ENCODE measurements at regions not wholly inside any gene's neighbourhood (a gene's known extent, or its start where the extent isn't known, plus 50 kb on each side); places are given as distances from the start of the nearest gene placed in this dataset.

DNA sequence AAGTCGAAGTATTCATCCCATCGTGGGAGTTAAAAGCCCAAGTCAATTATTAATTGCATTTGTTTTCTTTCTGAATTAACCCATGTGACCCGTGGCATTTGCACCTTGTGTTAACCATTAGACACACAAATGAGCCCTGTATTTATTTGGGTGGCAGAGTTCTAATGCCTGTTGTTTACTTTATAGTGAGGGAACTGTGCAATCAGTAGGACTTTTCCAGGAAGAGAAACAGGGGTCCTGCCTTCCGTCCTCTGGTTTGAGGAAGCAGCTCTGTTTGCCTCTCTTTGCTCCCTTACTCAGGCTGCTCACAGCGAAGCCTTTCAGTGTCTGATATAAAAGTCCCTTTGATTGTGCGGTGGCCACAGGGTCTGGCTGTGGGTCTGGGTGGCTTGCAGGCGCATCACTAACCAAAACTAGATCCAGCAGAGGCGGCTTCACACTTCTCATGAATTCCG is 263.6 kb downstream of the PTTG2 start (continued):
- TF ChIP-seq ZNF615 (CRISPR knock-in tag; IDR thresholded peaks at IDR 0.05; ENCODE audit: borderline replicate concordance) = no peak
- TF ChIP-seq MEF2D (CRISPR knock-in tag; IDR thresholded peaks at IDR 0.05) = no peak
- TF ChIP-seq POLR2AphosphoS2 (IDR thresholded peaks at IDR 0.05; ENCODE audit: low read depth, low read length) = no peak
- TF ChIP-seq MIXL1 (CRISPR knock-in tag; IDR thresholded peaks at IDR 0.05) = peak; percentile 78
- TF ChIP-seq ZNF674 (CRISPR knock-in tag; IDR thresholded peaks at IDR 0.05; ENCODE audit: low read depth) = no peak
- TF ChIP-seq, protein P1, sequence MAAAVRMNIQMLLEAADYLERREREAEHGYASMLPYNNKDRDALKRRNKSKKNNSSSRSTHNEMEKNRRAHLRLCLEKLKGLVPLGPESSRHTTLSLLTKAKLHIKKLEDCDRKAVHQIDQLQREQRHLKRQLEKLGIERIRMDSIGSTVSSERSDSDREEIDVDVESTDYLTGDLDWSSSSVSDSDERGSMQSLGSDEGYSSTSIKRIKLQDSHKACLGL (CRISPR knock-in tag; IDR thresholded peaks at IDR 0.05) = no peak
- TF ChIP-seq, protein P2, sequence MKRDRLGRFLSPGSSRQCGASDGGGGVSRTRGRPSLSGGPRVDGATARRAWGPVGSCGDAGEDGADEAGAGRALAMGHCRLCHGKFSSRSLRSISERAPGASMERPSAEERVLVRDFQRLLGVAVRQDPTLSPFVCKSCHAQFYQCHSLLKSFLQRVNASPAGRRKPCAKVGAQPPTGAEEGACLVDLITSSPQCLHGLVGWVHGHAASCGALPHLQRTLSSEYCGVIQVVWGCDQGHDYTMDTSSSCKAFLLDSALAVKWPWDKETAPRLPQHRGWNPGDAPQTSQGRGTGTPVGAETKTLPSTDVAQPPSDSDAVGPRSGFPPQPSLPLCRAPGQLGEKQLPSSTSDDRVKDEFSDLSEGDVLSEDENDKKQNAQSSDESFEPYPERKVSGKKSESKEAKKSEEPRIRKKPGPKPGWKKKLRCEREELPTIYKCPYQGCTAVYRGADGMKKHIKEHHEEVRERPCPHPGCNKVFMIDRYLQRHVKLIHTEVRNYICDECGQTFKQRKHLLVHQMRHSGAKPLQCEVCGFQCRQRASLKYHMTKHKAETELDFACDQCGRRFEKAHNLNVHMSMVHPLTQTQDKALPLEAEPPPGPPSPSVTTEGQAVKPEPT (CRISPR knock-in tag; IDR thresholded peaks at IDR 0.05; ENCODE audit: low read depth) = 0 out of 2 replicates have a peak, but pooled peaks have one; percentile 21
- peak; percentile 90 for TF ChIP-seq TBX2 (CRISPR knock-in tag; IDR thresholded peaks at IDR 0.05; ENCODE audit: borderline replicate concordance)
- peak; percentile 62 for TF ChIP-seq PITX1 (CRISPR knock-in tag; IDR thresholded peaks at IDR 0.05)
- TF ChIP-seq YY1 (IDR thresholded peaks at IDR 0.05; ENCODE audit: insufficient read depth, insufficient replicate concordance, low read depth, low read length) = peak; percentile 7
- TF ChIP-seq, protein P3, sequence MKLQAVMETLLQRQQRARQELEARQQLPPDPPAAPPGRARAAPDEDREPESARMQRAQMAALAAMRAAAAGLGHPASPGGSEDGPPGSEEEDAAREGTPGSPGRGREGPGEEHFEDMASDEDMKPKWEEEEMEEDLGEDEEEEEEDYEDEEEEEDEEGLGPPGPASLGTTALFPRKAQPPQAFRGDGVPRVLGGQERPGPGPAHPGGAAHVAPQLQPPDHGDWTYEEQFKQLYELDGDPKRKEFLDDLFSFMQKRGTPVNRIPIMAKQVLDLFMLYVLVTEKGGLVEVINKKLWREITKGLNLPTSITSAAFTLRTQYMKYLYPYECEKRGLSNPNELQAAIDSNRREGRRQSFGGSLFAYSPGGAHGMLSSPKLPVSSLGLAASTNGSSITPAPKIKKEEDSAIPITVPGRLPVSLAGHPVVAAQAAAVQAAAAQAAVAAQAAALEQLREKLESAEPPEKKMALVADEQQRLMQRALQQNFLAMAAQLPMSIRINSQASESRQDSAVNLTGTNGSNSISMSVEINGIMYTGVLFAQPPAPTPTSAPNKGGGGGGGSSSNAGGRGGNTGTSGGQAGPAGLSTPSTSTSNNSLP (IDR thresholded peaks at IDR 0.05; ENCODE audit: low read depth, low read length) = peak; percentile 57
- TF ChIP-seq, protein P4, sequence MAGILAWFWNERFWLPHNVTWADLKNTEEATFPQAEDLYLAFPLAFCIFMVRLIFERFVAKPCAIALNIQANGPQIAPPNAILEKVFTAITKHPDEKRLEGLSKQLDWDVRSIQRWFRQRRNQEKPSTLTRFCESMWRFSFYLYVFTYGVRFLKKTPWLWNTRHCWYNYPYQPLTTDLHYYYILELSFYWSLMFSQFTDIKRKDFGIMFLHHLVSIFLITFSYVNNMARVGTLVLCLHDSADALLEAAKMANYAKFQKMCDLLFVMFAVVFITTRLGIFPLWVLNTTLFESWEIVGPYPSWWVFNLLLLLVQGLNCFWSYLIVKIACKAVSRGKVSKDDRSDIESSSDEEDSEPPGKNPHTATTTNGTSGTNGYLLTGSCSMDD (CRISPR knock-in tag; IDR thresholded peaks at IDR 0.05) = no peak
- TF ChIP-seq NFRKB (IDR thresholded peaks at IDR 0.05) = no peak
- 0 out of 2 replicates have a peak, but pooled peaks have one; percentile 49 for TF ChIP-seq HNRNPUL1 (IDR thresholded peaks at IDR 0.05; ENCODE audit: low read depth, low read length)
- no peak for TF ChIP-seq ZNF775 (CRISPR knock-in tag; IDR thresholded peaks at IDR 0.05; ENCODE audit: borderline replicate concordance)
- TF ChIP-seq SAP130 (CRISPR knock-in tag; IDR thresholded peaks at IDR 0.05; ENCODE audit: low read depth) = peak; percentile 56
- no peak for TF ChIP-seq GABPB1 (CRISPR knock-in tag; IDR thresholded peaks at IDR 0.05)
- peak; percentile 74 for TF ChIP-seq GATAD2A (CRISPR knock-in tag; IDR thresholded peaks at IDR 0.05)
- no peak for TF ChIP-seq ZFP90 (CRISPR knock-in tag; IDR thresholded peaks at IDR 0.05; ENCODE audit: borderline replicate concordance)
- TF ChIP-seq SMAD3 (CRISPR knock-in tag; IDR thresholded peaks at IDR 0.05) = no peak
- peak; percentile 76 for TF ChIP-seq CEBPG (CRISPR knock-in tag; IDR thresholded peaks at IDR 0.05)
- no peak for TF ChIP-seq MED8 (CRISPR knock-in tag; IDR thresholded peaks at IDR 0.05; ENCODE audit: insufficient replicate concordance)
- TF ChIP-seq, protein P5, sequence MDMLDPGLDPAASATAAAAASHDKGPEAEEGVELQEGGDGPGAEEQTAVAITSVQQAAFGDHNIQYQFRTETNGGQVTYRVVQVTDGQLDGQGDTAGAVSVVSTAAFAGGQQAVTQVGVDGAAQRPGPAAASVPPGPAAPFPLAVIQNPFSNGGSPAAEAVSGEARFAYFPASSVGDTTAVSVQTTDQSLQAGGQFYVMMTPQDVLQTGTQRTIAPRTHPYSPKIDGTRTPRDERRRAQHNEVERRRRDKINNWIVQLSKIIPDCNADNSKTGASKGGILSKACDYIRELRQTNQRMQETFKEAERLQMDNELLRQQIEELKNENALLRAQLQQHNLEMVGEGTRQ (IDR thresholded peaks at IDR 0.05; ENCODE audit: low read depth, low read length) = no peak
- TF ChIP-seq, protein P5 (CRISPR knock-in tag; IDR thresholded peaks at IDR 0.05; ENCODE audit: borderline replicate concordance) = peak; percentile 30; the same call in 1 of the 2 replicates
- TF ChIP-seq ZNF570 (CRISPR knock-in tag; IDR thresholded peaks at IDR 0.05; ENCODE audit: borderline replicate concordance) = no peak
- TF ChIP-seq SALL1 (CRISPR knock-in tag; IDR thresholded peaks at IDR 0.05) = peak; percentile 63
